HEK293 (cell line): ENCODE measurements at regions not wholly inside any gene's neighbourhood (a gene's known extent, or its start where the extent isn't known, plus 50 kb on each side); places are given as distances from the start of the nearest gene placed in this dataset.

Source experiments
- CTCF ChIA-PET: fragments of 350-600 bp; formaldehyde crosslinking; extraction: SDS; loops from one replicate; lab custom pipeline; 2021; ENCODE audit warnings: antibody characterized with exemption; lab: Yijun Ruan, JAX
- POLR2A ChIA-PET: fragments of 300-600 bp; formaldehyde crosslinking; extraction: SDS; loops from one replicate; lab custom pipeline; 2020; ENCODE audit warnings: antibody characterized with exemption, inconsistent platforms; lab: Yijun Ruan, JAX
- H3K27ac ChIP-seq: fragments of 200-500 bp; sonication (Bioruptor generic); 2 replicates; pipeline ENCODE4 v1.5.1; 2014; ENCODE audit warnings: low read depth, low read length, control low read depth, inconsistent platforms; ENCODE audit errors: extremely low read depth
- H3K36me3 ChIP-seq, 2 experiments: fragments of 200-500 bp in 1 of 2; sonication (Bioruptor generic) in 1 of 2; 1 replicate in 1 of 2; 2 replicates in 1 of 2; pipeline ENCODE4 v1.5.1; 2014 to 2017; ENCODE audit warnings: inconsistent platforms in 2 of 2, low read length in 2 of 2; ENCODE audit not compliant: control insufficient read depth in 2 of 2, insufficient read depth in 1 of 2
- H3K4me1 ChIP-seq: fragments of 200-500 bp; sonication (Bioruptor generic); 2 replicates; pipeline ENCODE4 v1.5.1; 2014; ENCODE audit warnings: mild to moderate bottlenecking, low read length, inconsistent platforms; ENCODE audit not compliant: control insufficient read depth, insufficient read depth
- H3K4me3 ChIP-seq: 2 replicates; pipeline ENCODE4 v1.5.1; 2011; ENCODE audit warnings: low read depth, mild to moderate bottlenecking, control low read depth, low read length, moderate library complexity
- H3K9me3 ChIP-seq: fragments of 200-500 bp; sonication (Bioruptor generic); 2 replicates; pipeline ENCODE4 v1.5.1; 2014; ENCODE audit warnings: low read depth, low read length, inconsistent platforms; ENCODE audit not compliant: control insufficient read depth, insufficient read depth
- GLIS1 ChIP-seq: fragments of 450-650 bp; formaldehyde crosslinking; IDR thresholded peaks from 2 replicates; pipeline ENCODE4 v1.5.1; 2016; ENCODE audit warnings: missing biosample characterization, missing genetic modification characterization
- OVOL3 ChIP-seq: fragments of 450-650 bp; formaldehyde crosslinking; IDR thresholded peaks from 2 replicates; pipeline ENCODE4 v1.5.1; 2016; ENCODE audit warnings: missing biosample characterization, missing genetic modification characterization
- ZNF16 ChIP-seq: fragments of 450-650 bp; formaldehyde crosslinking; IDR thresholded peaks from 2 replicates; pipeline ENCODE4 v1.5.1; 2016; ENCODE audit warnings: low read depth, missing biosample characterization, missing genetic modification characterization
- ZNF324 ChIP-seq: fragments of 450-650 bp; formaldehyde crosslinking; IDR thresholded peaks from 2 replicates; pipeline ENCODE4 v1.5.1; 2016; ENCODE audit warnings: missing biosample characterization, missing genetic modification characterization
- ZNF341 ChIP-seq: fragments of 450-650 bp; formaldehyde crosslinking; IDR thresholded peaks from 2 replicates; pipeline ENCODE4; 2016; ENCODE audit warnings: low read depth, missing biosample characterization, missing genetic modification characterization
- ZNF350 ChIP-seq: fragments of 450-650 bp; formaldehyde crosslinking; IDR thresholded peaks from 2 replicates; pipeline ENCODE4 v1.5.0; 2017; ENCODE audit warnings: missing biosample characterization, mild to moderate bottlenecking, missing genetic modification characterization
- ZNF561 ChIP-seq: fragments of 450-650 bp; IDR thresholded peaks from 2 replicates; pipeline ENCODE4 v1.5.1; 2018; ENCODE audit warnings: missing biosample characterization, missing genetic modification characterization, borderline replicate concordance
- ZNF600 ChIP-seq: fragments of 450-650 bp; formaldehyde crosslinking; IDR thresholded peaks from 2 replicates; pipeline ENCODE4 v1.5.1; 2016; ENCODE audit warnings: missing biosample characterization, missing genetic modification characterization
- ZNF629 ChIP-seq: fragments of 450-650 bp; formaldehyde crosslinking; IDR thresholded peaks from 2 replicates; pipeline ENCODE4 v1.5.1; 2017; ENCODE audit warnings: missing biosample characterization, missing genetic modification characterization
- ZNF76 ChIP-seq: fragments of 450-650 bp; formaldehyde crosslinking; IDR thresholded peaks from 2 replicates; pipeline ENCODE4; 2016; ENCODE audit warnings: low read depth, missing biosample characterization, missing genetic modification characterization, borderline replicate concordance
- ZSCAN30 ChIP-seq: fragments of 450-650 bp; IDR thresholded peaks from 2 replicates; pipeline ENCODE4 v1.5.1; 2018; ENCODE audit warnings: missing biosample characterization, mild to moderate bottlenecking, missing genetic modification characterization, moderate library complexity
- TF ChIP-seq, protein P1 (sequence below): fragments of 450-650 bp; formaldehyde crosslinking; IDR thresholded peaks from 2 replicates; pipeline ENCODE4 v1.5.1; 2016; ENCODE audit warnings: missing biosample characterization, missing genetic modification characterization
- TF ChIP-seq, protein P2 (sequence below): fragments of 450-650 bp; formaldehyde crosslinking; IDR thresholded peaks from 2 replicates; pipeline ENCODE4 v1.5.1; 2017; ENCODE audit warnings: missing biosample characterization, missing genetic modification characterization
- TF ChIP-seq, protein P3 (sequence below): fragments of 450-650 bp; formaldehyde crosslinking; IDR thresholded peaks from 2 replicates; pipeline ENCODE4 v1.5.1; 2016; ENCODE audit warnings: missing biosample characterization, missing genetic modification characterization
- TF ChIP-seq, protein P4 (sequence below): IDR thresholded peaks from 2 replicates; pipeline ENCODE4 v1.6.1; 2011; ENCODE audit warnings: mild to moderate bottlenecking, low read depth, low read length, borderline replicate concordance
- TF ChIP-seq, protein P5 (sequence below): fragments of 450-650 bp; formaldehyde crosslinking; IDR thresholded peaks from 2 replicates; pipeline ENCODE4 v1.5.1; 2016; ENCODE audit warnings: missing biosample characterization, missing genetic modification characterization
- TF ChIP-seq, protein P6 (sequence below): fragments of 450-650 bp; formaldehyde crosslinking; IDR thresholded peaks from 2 replicates; pipeline ENCODE4 v1.5.1; 2016; ENCODE audit warnings: missing biosample characterization, missing genetic modification characterization

DNA sequence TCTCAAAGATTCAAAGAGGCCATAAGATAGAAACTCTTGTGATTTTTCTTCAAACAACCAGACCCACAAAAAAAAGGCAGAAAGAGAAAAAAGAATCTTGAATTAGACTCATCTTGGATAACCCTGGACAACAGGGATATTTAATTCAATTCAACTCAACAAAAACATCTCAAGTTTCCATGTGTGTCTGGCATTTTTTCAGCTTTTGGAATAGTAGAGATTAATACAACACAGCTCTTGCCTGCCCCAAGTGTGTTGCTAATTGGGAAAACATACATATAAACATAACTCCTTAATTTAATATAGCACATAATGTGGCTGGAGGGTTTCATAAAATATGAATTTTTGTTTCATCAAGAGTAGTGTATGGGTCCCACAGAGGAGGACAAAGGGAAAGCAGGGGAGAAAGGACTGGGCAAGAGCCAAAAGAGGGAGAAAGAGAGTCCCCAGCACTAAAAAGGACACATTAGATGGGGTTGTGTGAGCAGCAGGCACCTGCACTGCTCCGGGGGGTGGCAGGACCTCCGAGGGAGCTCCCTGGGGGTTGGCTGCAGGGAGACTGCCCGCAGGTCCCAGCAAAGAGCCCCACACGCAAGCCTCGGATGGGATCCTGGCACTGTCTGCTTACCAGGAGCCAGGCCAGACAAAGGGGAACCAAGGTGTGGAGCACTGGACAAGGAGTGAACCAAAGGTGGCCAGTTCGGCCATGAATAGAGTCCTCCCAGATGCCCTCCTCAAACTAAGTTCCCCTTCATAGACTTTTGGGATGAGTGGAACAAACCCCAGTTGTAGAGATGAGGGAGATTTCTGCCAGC, 65.6 kb upstream of the TMEM72 start:
- Histone ChIP-seq H3K4me1 (peaks cover 6% of the 10 kb centered on the region; the same call in 1 of the 2 replicates), H3K36me3 (no peaks in the 10 kb centered on the region), H3K9me3 (no peaks in the 10 kb centered on the region), H3K27ac (no peak overlapping the region), H3K4me3 (no peak overlapping the region)
- CTCF ChIA-PET = interaction anchor here (0.7 kb wide), 1 partner anchor 36 kb away, joined by 3 read pairs; no protein-coding TSS in a partner anchor
- TF ChIP-seq, protein P1, sequence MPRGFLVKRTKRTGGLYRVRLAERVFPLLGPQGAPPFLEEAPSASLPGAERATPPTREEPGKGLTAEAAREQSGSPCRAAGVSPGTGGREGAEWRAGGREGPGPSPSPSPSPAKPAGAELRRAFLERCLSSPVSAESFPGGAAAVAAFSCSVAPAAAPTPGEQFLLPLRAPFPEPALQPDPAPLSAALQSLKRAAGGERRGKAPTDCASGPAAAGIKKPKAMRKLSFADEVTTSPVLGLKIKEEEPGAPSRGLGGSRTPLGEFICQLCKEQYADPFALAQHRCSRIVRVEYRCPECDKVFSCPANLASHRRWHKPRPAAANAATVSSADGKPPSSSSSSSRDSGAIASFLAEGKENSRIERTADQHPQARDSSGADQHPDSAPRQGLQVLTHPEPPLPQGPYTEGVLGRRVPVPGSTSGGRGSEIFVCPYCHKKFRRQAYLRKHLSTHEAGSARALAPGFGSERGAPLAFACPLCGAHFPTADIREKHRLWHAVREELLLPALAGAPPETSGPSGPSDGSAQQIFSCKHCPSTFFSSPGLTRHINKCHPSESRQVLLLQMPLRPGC (tag by site-specific recombination) = no peak
- peak; percentile 95 for TF ChIP-seq GLIS1 (tag by site-specific recombination)
- POLR2A ChIA-PET = no interaction called here

DNA sequence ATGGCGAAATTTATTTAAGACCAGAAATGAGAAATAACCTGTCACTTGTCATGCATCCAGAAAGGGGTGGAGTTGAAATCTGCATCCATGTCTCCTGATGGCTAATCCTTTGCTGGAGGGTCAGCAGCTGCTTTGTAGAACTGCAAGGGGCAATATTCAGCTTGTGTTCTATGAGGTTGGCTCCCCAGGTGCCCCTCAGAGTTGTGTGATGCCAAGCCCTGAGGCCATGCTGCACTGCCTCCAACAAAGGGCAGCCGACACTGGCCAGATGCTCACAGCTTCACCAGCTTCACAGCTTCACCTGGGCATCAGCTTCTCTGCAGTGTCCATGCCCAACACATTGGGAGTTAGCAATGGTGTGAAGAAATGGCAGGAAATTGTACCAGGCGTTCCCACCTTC, 64.0 kb upstream of the TMEM72 start:
- TF ChIP-seq OVOL3 (tag by site-specific recombination) (no peak), ZNF629 (tag by site-specific recombination) (no peak), ZNF16 (tag by site-specific recombination) (no peak)
- no peaks in the 10 kb centered on the region for H3K36me3 ChIP-seq
- ChIA-PET POLR2A (no interaction called here), CTCF (interaction anchor here (0.6 kb wide), 1 partner anchor 506 kb away, joined by 3 read pairs; no protein-coding TSS in a partner anchor)
- H3K27ac ChIP-seq = no peak overlapping the region
- peaks cover 6% of the 10 kb centered on the region; the same call in 1 of the 2 replicates for H3K4me1 ChIP-seq
- no peaks in the 10 kb centered on the region for H3K9me3 ChIP-seq
- no peak overlapping the region for H3K4me3 ChIP-seq

DNA sequence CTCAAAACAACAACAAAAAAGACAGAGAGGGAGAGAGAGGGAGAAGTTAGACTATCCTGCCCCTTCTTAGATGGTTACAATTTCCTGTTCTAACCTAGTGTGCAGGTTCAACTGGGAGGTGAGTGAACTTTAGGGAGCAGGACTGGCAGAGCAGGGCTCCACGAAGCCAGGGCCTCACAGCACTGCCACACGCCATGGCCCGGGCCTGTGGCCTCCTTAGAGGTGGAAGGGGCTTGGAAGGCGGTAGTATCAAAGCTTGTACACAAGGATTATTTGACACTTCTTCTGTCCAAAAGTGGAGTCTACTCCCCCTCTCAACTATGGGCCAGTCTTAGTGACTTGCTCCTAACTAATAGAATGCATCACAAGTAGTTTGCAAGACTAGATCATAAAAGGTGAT, 62.9 kb upstream of the TMEM72 start:
- POLR2A ChIA-PET = no interaction called here
- TF ChIP-seq ZNF76 (tag by site-specific recombination) = no peak
- TF ChIP-seq ZNF600 (tag by site-specific recombination) = no peak
- TF ChIP-seq, protein P2, sequence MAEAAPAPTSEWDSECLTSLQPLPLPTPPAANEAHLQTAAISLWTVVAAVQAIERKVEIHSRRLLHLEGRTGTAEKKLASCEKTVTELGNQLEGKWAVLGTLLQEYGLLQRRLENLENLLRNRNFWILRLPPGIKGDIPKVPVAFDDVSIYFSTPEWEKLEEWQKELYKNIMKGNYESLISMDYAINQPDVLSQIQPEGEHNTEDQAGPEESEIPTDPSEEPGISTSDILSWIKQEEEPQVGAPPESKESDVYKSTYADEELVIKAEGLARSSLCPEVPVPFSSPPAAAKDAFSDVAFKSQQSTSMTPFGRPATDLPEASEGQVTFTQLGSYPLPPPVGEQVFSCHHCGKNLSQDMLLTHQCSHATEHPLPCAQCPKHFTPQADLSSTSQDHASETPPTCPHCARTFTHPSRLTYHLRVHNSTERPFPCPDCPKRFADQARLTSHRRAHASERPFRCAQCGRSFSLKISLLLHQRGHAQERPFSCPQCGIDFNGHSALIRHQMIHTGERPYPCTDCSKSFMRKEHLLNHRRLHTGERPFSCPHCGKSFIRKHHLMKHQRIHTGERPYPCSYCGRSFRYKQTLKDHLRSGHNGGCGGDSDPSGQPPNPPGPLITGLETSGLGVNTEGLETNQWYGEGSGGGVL (tag by site-specific recombination) = no peak
- TF ChIP-seq, protein P3, sequence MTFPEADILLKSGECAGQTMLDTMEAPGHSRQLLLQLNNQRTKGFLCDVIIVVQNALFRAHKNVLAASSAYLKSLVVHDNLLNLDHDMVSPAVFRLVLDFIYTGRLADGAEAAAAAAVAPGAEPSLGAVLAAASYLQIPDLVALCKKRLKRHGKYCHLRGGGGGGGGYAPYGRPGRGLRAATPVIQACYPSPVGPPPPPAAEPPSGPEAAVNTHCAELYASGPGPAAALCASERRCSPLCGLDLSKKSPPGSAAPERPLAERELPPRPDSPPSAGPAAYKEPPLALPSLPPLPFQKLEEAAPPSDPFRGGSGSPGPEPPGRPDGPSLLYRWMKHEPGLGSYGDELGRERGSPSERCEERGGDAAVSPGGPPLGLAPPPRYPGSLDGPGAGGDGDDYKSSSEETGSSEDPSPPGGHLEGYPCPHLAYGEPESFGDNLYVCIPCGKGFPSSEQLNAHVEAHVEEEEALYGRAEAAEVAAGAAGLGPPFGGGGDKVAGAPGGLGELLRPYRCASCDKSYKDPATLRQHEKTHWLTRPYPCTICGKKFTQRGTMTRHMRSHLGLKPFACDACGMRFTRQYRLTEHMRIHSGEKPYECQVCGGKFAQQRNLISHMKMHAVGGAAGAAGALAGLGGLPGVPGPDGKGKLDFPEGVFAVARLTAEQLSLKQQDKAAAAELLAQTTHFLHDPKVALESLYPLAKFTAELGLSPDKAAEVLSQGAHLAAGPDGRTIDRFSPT (tag by site-specific recombination) = no peak
- TF ChIP-seq, all 188 proteins: peak for 0
- H3K4me3 ChIP-seq = no peak overlapping the region
- H3K27ac ChIP-seq = no peak overlapping the region
- H3K4me1 ChIP-seq = peaks cover 6% of the 10 kb centered on the region; the same call in 1 of the 2 replicates
- CTCF ChIA-PET = interaction anchor here (0.7 to 1.2 kb wide), 2 partner anchors 9 to 68 kb away, joined by 3 to 6 read pairs; no protein-coding TSS in a partner anchor
- no peaks in the 10 kb centered on the region for H3K36me3 ChIP-seq
- no peaks in the 10 kb centered on the region for H3K9me3 ChIP-seq

DNA sequence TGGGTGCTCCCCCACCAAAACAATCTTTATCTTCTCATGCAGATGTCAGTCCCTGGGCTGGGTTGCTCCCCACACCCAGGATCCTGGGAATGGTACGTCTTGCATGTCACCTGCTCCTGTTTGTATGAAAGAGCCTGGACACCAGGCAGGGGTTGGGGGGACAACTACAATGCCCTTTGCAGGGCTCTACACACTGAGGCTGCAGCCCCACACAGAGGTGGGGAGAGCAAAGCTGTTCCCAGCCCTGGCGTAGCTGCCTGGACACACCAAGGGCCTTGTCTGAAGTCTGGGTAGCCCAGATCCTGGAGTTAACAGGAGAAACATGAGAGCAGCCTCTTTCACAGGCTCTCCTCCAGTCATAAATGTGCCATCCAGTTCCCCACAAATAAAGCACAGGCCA, 61.2 kb upstream of the TMEM72 start:
- Histone ChIP-seq H3K4me3 (no peak overlapping the region), H3K9me3 (no peaks in the 10 kb centered on the region), H3K27ac (no peak overlapping the region), H3K4me1 (peaks cover 5% of the 10 kb centered on the region; the same call in 1 of the 2 replicates), H3K36me3 (no peaks in the 10 kb centered on the region)
- CTCF ChIA-PET = interaction anchor here (0.9 kb wide), 1 partner anchor 15 kb away, joined by 3 read pairs; no protein-coding TSS in a partner anchor
- POLR2A ChIA-PET = no interaction called here
- TF ChIP-seq ZSCAN30 = no peak
- TF ChIP-seq ZNF350 (tag by site-specific recombination) = no peak
- TF ChIP-seq, protein P4, sequence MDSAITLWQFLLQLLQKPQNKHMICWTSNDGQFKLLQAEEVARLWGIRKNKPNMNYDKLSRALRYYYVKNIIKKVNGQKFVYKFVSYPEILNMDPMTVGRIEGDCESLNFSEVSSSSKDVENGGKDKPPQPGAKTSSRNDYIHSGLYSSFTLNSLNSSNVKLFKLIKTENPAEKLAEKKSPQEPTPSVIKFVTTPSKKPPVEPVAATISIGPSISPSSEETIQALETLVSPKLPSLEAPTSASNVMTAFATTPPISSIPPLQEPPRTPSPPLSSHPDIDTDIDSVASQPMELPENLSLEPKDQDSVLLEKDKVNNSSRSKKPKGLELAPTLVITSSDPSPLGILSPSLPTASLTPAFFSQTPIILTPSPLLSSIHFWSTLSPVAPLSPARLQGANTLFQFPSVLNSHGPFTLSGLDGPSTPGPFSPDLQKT = no peak
- TF ChIP-seq ZNF324 (tag by site-specific recombination) = no peak
- TF ChIP-seq, protein P5, sequence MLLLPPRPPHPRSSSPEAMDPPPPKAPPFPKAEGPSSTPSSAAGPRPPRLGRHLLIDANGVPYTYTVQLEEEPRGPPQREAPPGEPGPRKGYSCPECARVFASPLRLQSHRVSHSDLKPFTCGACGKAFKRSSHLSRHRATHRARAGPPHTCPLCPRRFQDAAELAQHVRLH (tag by site-specific recombination) = no peak
- TF ChIP-seq ZNF561 (tag by site-specific recombination) = no peak
- TF ChIP-seq ZNF341 (tag by site-specific recombination) = no peak
- TF ChIP-seq, protein P6, sequence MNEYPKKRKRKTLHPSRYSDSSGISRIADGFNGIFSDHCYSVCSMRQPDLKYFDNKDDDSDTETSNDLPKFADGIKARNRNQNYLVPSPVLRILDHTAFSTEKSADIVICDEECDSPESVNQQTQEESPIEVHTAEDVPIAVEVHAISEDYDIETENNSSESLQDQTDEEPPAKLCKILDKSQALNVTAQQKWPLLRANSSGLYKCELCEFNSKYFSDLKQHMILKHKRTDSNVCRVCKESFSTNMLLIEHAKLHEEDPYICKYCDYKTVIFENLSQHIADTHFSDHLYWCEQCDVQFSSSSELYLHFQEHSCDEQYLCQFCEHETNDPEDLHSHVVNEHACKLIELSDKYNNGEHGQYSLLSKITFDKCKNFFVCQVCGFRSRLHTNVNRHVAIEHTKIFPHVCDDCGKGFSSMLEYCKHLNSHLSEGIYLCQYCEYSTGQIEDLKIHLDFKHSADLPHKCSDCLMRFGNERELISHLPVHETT = no peak
